ENCODE measurements at regions not wholly inside any gene's neighbourhood (a gene's known extent, or its start where the extent isn't known, plus 50 kb on each side); places are given as distances from the start of the nearest gene placed in this dataset.

- TF ChIP-seq, protein P1, sequence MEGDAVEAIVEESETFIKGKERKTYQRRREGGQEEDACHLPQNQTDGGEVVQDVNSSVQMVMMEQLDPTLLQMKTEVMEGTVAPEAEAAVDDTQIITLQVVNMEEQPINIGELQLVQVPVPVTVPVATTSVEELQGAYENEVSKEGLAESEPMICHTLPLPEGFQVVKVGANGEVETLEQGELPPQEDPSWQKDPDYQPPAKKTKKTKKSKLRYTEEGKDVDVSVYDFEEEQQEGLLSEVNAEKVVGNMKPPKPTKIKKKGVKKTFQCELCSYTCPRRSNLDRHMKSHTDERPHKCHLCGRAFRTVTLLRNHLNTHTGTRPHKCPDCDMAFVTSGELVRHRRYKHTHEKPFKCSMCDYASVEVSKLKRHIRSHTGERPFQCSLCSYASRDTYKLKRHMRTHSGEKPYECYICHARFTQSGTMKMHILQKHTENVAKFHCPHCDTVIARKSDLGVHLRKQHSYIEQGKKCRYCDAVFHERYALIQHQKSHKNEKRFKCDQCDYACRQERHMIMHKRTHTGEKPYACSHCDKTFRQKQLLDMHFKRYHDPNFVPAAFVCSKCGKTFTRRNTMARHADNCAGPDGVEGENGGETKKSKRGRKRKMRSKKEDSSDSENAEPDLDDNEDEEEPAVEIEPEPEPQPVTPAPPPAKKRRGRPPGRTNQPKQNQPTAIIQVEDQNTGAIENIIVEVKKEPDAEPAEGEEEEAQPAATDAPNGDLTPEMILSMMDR (conservative IDR thresholded peaks at IDR 0.05; ENCODE audit: low read length): no peak
- no peak for TF ChIP-seq EZH2phosphoT487 (IDR thresholded peaks at IDR 0.05; ENCODE audit: borderline replicate concordance, low read depth, low read length)
These were observed 384.7 kb downstream of the EDEM1 start for GRCh38 chr3:5572168-5572567.

All from OCI-LY7 (cell line).